GM18517 (cell line): ENCODE measurements at regions not wholly inside any gene's neighbourhood (a gene's known extent, or its start where the extent isn't known, plus 50 kb on each side); places are given as distances from the start of the nearest gene placed in this dataset.
"Not testable (repeated sequence)": the region's sequence is repeated elsewhere in the genome, so short reads cannot be mapped to it uniquely, and the experiment has no call there.

Experiments used
- ATAC-seq: cut with Tn5 transposase; IDR thresholded peaks from one replicate; pipeline ENCODE4 v1.9.1; 2021; ENCODE audit warnings: mild to moderate bottlenecking, moderate library complexity; ENCODE audit not compliant: unreplicated experiment

- ATAC-seq = peak; percentile 40
Measured at GRCh38 chr6:118719351-118720124, 68.1 kb upstream of the CEP85L start.

DNA sequence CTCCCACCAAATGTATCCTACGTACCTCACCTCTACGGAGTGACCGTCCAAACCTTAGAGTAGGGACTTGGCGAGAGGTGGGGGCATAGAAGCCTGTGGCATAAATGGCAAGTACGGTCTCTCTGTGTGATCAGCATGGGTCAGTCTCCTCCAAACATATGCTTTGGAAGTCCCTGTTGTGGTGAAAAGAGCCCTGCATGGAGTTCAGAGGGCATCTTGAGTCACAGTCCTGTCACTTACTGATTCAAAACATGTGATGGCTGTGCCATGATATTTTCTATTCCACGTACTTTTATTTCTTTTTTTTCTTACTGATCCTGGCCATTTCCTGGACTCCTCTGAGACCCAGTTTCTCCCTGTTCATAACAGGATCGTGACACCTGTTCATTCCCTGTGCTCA lies 67.5 kb upstream of the CEP85L start:
- ATAC-seq = no peak

DNA sequence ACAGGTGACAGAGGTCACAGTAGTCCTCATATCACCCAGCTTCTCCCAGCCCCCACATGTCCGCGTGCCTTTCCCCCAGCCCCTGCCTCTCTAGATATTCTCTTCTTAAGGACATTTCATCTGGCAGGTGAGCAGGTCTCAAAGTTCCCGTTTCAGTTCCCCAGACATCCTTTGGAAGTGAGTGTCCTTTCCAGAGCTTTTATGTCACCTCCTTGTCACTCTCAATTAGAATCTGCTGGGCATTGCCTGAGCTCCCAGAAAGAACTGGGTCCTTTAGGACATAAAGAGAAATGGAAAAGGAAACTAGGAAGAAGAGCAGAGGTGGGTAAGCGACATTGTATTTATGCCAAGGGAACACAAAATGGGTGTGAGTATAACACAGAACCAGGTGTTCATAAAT lies 66.9 kb upstream of the CEP85L start:
- no peak for ATAC-seq

DNA sequence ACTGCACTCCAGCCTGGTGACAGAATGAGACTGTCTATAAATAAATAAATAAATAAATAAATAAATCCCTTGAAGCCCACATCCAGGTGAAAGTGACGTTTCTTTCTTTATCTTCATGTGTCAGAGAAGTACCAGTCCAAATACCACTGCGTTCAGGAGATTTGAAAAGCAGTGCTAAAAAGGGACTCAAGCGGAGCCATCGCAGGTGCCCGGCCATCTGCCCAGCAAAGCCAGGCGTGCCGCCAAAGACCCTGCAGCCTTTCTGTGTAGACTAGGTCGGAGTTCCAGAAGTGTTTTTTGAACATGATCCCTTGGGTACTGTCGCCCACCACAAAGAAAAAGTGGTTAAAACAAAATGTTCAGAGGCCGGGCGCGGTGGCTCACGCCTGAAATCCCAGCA lies 65.7 kb upstream of the CEP85L start:
- no peak for ATAC-seq

GRCh38 chr6:118715907-118716306 lies 64.5 kb upstream of the CEP85L start:
- ATAC-seq = not testable (repeated sequence)

DNA sequence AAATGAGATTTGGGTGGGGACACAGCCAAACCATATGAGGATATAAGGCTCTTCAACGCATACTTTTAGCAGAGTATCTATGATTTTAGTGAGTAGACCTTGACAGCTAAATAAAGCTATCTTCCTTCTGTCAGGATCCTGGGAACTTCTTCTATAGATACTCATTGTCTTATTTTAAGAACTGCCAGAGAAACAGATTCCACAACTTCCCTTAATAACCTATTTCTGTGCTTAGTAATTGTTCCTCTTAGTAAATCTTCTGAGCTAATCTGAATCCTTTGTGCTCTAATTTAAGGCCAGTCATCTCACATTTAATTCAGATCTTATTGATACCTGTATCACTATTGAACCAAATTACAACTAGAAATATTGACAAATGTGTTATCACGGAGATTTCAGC lies 64.0 kb upstream of the CEP85L start:
- no peak for ATAC-seq

DNA sequence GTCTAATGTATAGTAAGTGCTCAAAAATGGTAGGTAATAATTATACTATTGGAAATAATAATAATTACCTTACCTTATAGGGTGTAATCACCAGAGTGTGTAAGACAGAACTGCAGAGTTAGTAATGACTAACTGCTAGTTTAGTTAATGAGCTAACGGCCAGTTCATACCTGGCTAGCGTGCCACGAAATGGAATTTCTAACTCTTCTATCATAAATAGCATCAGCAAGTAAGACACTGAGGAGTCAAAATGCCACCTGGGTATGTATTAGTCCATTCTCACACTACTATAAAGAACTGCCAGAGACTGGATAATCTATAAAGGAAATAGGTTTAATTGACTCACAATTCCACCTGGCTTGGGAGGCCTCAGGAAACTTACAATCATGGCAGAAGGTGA lies 63.4 kb upstream of the CEP85L start:
- ATAC-seq = no peak

DNA sequence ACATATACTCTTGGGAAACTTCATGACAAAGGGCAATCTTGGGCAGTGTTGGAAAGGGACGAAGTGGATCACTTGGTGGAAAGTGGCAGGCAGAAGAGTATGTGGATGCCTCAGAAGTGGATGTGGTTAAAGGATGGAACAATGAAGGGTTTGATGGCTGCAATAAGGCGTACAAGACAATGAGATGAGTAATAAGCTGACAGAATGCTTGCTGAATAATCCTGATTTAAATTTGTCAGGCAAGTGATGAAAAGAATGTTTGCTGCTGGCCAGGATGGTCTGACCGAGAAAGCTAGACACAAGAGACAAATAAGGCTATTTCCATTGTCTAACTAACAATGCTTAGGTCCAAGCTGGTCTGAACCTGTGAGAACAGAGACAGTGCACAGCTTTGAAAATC lies 61.6 kb upstream of the CEP85L start:
- no peak for ATAC-seq

GRCh38 chr6:118710616-118711015 lies 59.2 kb upstream of the CEP85L start:
- no peak for ATAC-seq

GRCh38 chr6:118709859-118710350 lies 58.5 kb upstream of the CEP85L start:
- ATAC-seq = peak; percentile 93

- ATAC-seq = peak; percentile 7
Measured at GRCh38 chr6:118708744-118709143, 57.4 kb upstream of the CEP85L start.

- ATAC-seq = no peak
Measured at GRCh38 chr6:118708055-118708454, 56.7 kb upstream of the CEP85L start.

GRCh38 chr6:118706702-118707101 lies 55.3 kb upstream of the CEP85L start:
- no peak for ATAC-seq

- peak; percentile 45 for ATAC-seq
Measured at GRCh38 chr6:118705544-118706491, 54.4 kb upstream of the CEP85L start.

GRCh38 chr6:118704915-118705314 lies 53.5 kb upstream of the CEP85L start:
- no peak for ATAC-seq

GRCh38 chr6:118701260-118701659 lies 49.9 kb upstream of the CEP85L start:
- ATAC-seq = not testable (repeated sequence)
